ENCODE measurements at regions not wholly inside any gene's neighbourhood (a gene's known extent, or its start where the extent isn't known, plus 50 kb on each side); places are given as distances from the start of the nearest gene placed in this dataset.

DNA sequence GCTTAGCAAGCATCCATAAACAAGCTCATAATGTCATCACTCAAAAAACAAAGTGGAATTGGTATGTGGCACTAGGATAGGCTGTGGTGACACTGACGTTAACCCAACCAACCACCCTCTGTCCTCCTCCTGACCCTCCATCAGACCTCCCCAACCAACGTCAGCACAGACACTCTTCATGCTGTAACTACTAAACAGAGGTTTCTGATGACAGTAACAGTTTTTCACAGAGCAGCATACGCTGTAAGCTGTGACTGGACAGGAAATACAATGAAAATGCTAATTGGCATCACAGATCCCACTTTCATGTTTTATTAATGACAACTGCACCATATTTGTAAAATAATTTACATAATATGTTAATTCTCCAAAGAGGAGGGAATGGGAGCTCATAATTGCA is 238.0 kb downstream of the IRS2 start:
- TF ChIP-seq, protein P1, sequence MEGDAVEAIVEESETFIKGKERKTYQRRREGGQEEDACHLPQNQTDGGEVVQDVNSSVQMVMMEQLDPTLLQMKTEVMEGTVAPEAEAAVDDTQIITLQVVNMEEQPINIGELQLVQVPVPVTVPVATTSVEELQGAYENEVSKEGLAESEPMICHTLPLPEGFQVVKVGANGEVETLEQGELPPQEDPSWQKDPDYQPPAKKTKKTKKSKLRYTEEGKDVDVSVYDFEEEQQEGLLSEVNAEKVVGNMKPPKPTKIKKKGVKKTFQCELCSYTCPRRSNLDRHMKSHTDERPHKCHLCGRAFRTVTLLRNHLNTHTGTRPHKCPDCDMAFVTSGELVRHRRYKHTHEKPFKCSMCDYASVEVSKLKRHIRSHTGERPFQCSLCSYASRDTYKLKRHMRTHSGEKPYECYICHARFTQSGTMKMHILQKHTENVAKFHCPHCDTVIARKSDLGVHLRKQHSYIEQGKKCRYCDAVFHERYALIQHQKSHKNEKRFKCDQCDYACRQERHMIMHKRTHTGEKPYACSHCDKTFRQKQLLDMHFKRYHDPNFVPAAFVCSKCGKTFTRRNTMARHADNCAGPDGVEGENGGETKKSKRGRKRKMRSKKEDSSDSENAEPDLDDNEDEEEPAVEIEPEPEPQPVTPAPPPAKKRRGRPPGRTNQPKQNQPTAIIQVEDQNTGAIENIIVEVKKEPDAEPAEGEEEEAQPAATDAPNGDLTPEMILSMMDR (IDR thresholded peaks at IDR 0.05 in 8 of 11, conservative IDR thresholded peaks at IDR 0.05 in 3 of 11), result no peak
- TF ChIP-seq POLR2AphosphoS5 (IDR thresholded peaks at IDR 0.05), result no peak

Measured in spleen (tissue), 7 donors.